ENCODE measurements at regions not wholly inside any gene's neighbourhood (a gene's known extent, or its start where the extent isn't known, plus 50 kb on each side); places are given as distances from the start of the nearest gene placed in this dataset.

GRCh38 chr4:26220696-26221095 is 100.1 kb upstream of the RBPJ start:
- TF ChIP-seq, protein P1, sequence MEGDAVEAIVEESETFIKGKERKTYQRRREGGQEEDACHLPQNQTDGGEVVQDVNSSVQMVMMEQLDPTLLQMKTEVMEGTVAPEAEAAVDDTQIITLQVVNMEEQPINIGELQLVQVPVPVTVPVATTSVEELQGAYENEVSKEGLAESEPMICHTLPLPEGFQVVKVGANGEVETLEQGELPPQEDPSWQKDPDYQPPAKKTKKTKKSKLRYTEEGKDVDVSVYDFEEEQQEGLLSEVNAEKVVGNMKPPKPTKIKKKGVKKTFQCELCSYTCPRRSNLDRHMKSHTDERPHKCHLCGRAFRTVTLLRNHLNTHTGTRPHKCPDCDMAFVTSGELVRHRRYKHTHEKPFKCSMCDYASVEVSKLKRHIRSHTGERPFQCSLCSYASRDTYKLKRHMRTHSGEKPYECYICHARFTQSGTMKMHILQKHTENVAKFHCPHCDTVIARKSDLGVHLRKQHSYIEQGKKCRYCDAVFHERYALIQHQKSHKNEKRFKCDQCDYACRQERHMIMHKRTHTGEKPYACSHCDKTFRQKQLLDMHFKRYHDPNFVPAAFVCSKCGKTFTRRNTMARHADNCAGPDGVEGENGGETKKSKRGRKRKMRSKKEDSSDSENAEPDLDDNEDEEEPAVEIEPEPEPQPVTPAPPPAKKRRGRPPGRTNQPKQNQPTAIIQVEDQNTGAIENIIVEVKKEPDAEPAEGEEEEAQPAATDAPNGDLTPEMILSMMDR (IDR thresholded peaks at IDR 0.05): no peak
- TF ChIP-seq POLR2A (IDR thresholded peaks at IDR 0.05): no peak

All from testis (tissue), 2 donors.